CD4-positive, alpha-beta T cell treated with Interleukin-4 for 4 hours (primary cell): ENCODE measurements at regions not wholly inside any gene's neighbourhood (a gene's known extent, or its start where the extent isn't known, plus 50 kb on each side); places are given as distances from the start of the nearest gene placed in this dataset.
"Not testable (repeated sequence)": the region's sequence is repeated elsewhere in the genome, so short reads cannot be mapped to it uniquely, and the experiment has no call there.

Experiments used
- DNase-seq: peaks from one replicate; pipeline ENCODE4 v3.0.0-alpha.2; 2020

DNA sequence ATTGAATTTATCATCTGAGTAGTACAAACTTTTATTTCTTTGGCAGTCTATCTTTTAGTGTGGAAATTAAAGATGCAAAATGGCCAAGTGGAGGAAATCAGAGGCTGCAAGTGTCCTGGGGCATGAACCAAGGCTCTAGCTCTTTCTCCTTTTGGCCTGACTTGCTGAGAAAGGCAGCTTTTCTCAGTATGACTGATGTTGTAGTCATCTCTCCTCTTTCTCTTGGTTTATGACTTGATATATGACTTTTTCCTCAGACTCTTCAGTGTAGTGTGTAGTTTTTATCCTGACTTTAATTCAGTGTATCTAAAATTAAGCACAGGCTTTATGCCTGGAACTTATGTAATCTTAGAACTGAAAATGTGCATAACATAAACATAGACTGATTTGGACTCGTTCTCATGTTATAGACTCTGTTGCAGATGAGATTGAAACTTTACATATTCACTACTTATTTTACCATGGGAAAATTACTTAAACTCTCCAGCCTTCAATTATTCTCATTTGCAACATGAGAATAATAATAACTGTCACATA, 65.7 kb downstream of the SLITRK5 start:
- no peak for DNase-seq

- no peak for DNase-seq
Measured at GRCh38 chr13:87754097-87754496, 82.9 kb downstream of the SLITRK5 start.

GRCh38 chr13:87769445-87769844, 98.3 kb downstream of the SLITRK5 start:
- DNase-seq: no peak

DNA sequence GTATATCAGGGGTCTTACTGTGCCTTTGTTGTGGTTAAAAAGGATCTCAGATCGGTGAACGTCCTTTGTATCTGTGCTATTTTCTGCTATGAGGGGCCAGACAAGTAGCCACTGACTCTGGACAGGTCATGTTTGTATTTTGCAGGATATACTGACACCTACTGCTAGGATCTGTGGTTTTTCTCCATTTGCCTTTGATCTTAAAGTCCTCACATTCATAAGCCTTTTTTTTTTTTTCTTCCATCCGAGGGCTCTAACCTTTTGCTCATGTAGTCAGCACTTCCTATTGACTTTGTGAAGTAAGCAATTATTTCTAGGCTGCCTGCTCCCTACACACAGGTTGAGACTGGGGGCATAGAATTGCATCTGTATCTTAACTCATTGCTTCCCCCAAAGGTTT, 106.2 kb downstream of the SLITRK5 start:
- DNase-seq: no peak

- no peak for DNase-seq
Measured at GRCh38 chr13:87778128-87778527, 107.0 kb downstream of the SLITRK5 start.

DNA sequence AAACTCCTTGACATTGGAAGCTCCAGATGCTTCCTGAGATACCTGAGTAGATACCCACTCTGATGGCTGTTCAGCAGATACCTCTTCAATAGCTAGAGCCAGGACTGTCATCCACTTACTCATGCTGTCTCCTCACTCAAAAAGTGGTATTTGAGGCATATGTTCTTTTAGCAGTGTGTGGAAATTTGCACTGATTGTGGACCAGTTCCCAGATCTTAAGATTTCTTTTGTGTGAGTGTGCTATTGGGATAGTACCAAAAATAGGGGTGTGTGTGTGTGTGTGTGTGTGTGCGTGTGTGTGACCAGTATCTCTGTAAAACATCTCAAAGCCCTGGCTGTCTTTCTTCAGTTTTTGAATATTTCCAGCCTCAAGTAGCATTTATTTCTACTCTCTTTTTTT, 108.3 kb downstream of the SLITRK5 start:
- no peak for DNase-seq

GRCh38 chr13:87783366-87783765, 112.2 kb downstream of the SLITRK5 start:
- no peak for DNase-seq

DNA sequence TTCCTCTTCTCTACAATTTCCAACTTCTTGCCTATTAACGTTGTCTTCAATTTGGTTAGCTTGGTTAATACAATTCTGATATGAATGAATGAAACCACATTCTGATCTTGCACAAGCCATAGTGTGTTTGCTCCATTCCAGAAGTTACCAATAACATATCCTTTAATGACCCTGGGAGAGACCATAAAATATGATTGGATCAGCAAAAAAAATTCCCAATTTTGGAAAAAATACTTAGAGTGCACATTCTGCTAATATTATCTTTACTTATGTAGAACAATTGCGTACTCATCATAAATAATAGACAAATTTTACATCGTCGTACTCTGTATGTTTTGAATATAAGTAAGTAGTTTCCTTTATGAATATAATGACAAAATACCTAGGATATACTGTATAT, 117.2 kb downstream of the SLITRK5 start:
- DNase-seq: no peak

DNA sequence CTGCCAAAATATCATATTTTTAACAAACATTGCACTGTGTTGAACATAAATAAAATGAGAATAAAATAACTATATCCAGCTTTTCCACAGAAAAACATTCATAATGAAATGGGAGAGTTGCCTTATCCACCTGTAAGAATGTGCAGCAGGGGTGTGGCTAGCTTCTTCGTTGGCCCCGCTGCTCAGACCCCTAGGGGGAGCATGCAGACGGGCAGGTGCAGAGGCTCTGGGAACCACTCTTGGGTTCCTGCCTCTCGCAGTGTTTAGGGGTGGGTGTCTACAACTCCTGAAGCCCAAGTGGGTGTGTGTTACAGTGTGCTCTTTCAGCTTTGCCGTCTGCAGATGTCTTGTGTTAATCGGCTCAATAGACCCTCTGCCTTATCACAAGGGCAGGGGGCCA, 121.7 kb downstream of the SLITRK5 start:
- no peak for DNase-seq

- no peak for DNase-seq
Measured at GRCh38 chr13:87798536-87798935, 127.4 kb downstream of the SLITRK5 start.

GRCh38 chr13:87810391-87810801, 139.2 kb downstream of the SLITRK5 start:
- no peak for DNase-seq

DNA sequence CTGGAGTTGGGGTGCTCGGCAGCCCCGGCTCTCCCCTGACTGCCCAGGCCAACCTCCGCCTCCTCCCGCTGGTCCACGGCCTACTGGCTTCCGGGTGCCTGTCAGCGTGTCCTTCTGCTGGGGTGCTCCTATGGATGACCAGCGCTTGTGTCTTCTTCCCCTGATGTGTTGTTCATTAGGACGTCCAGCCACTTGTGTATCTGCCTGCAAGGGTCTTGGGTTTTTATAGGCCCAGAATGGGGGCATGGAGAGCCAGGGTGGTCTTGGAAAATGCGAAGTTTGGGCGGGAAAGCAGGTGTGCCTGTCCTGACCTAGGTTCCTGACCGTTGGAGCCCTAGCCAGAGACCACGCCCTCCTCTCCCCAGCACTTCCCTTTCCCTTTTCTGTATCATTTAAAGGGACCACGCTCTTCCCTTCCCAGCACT, 139.8 kb downstream of the SLITRK5 start:
- no peak for DNase-seq

DNA sequence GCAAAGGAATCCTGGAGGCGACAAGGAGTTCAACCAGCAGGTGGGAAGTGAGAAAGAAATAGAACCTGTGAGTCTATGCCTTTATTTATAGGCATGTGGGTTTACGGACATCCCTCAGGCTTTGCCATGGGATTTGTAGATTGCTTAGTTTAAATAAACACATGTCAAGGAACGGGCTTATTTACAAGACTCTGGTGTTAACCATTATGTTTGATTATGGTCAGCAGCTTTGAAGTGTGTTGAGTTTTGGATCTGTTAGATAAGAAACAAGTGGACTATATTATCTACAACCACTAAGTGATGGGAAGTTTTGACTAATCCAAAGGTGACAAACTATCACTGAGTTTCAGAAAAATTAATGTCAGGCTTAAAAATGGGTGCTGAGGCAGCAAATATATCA, 143.2 kb downstream of the SLITRK5 start:
- no peak for DNase-seq

GRCh38 chr13:87820241-87820640, 149.1 kb downstream of the SLITRK5 start:
- no peak for DNase-seq

DNA sequence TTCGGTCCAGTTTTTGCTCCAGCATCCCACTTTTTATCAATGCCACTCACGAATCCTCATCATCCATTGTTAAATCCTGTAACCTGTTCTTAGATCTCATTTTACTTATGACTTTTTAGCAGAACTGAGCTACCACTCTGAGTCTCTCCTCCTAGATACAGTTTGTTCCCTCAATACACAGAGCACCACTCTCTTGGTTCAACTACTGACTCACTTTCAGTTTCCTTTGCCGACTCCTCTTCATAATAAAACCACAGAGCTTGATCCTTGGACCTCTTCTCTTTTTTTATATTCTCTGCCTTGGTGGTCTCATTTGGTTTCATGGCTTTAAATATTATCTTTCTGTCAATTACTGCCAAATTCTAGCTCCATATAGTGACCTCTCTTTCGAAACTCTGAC, 150.3 kb downstream of the SLITRK5 start:
- DNase-seq: no peak

- not testable (repeated sequence) for DNase-seq
Measured at GRCh38 chr13:87826301-87826700, 155.1 kb downstream of the SLITRK5 start.

DNA sequence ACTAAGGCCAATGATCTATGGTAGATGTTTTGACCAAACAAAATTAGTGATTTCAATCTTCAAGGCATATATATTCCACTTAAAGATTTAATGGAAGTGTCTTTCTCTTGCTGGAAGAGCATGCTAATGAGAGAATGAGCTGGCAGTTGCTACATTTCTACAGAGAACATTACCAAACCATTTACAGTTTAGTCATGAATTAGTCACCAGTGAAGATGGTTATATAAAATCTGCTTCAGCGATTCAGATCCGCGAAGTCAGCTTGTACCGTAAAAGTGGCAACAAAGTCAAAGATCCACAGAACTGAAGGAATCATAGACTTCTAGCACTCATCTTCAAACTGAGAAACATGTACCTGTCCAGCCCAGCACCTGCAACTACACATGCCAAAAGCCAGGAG, 156.3 kb downstream of the SLITRK5 start:
- DNase-seq: no peak

- no peak for DNase-seq
Measured at GRCh38 chr13:87837522-87837921, 166.4 kb downstream of the SLITRK5 start.

DNA sequence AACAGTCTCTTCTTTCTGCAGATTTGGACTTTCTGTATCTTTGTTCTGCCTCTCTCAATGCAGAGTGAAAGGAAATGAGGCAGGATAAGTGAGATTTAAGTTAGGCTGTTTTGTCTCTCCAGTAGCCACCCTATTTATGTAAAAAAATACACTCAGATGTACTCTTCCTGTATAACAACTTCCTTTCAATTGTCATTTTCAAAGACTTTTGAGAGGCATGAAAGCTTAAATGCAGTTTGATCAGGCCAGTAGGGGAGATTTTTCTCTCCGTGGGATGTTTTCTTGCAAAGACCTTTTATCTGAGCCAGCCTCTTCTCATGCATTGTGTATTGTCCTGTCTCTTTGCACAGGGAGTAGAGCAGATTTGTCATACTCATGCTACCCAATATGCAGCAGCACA, 166.8 kb downstream of the SLITRK5 start:
- DNase-seq: no peak

DNA sequence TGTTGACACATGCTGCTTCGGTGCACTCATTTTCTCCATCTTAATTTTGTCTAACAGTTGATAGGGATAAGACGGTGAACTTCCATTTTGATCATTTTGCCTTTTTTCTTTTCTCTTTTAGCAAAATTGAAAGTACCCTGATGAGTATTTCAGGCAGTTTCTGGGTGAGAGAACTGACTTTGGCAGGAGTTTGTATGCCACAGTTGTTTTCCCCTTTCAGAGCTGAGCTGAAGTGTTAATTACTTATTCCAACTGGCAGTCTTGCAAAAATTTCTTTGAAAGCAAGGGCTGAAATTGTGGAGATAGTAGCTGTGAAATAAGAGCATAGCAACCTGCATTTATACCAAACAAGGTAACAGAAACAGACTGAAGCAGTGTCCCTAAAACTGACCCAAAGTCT, 180.2 kb downstream of the SLITRK5 start:
- DNase-seq: no peak

DNA sequence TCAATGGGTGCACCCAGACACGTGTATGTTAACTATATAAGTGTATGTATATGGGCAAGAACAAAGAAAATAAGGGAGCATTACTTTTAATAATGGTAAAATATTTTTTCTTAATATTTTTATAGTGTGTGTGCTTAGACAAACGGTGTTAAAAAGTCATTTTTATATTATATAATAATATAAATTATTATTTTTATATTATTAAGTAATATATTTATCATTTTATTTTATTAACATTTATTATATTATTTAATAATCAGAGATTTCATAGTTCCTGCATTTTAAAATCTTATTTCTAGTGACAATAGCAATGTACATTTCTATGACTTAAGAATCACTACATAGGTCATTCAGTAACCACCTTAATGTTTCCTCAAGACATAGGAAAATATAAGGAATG, 184.4 kb downstream of the SLITRK5 start:
- no peak for DNase-seq

GRCh38 chr13:87859261-87859660, 188.1 kb downstream of the SLITRK5 start:
- DNase-seq: no peak

DNA sequence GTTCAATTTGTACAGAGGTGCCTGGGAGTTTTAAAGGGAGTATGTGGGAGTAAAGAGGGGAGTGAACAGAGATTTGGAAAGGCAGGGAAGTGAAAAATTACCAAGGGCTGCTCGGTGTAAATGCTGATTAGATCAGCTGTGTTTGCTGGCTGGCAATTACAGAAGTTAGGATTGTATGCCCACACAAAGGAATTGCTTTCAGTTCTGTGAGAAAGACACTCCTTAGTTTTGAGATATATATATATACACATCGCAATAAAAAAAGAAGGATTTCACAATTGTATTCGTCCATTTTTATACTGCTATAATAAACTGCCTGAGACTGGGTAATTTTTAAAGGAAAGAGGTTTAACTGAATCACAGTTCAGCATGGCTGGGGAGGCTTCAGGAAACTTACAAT, 196.3 kb downstream of the SLITRK5 start:
- DNase-seq: no peak

DNA sequence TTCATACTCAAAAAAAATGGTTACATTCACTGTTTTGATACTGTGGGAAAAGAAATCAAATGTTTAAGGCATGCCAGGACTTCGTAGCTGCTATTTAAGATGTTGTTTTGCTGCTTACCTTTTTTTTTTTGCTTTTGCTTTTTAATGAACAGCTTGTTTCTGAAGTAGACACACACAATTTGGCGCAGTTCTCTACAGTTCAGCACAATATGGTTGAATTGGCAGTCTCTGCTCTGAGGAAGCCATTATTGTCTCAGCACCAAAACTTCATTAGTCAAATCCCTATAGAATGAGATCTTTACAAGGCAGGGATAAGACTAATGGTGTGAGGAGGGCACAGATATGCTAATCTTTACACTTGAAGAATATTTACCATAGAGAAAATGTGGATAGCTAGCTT, 197.6 kb downstream of the SLITRK5 start:
- no peak for DNase-seq

DNA sequence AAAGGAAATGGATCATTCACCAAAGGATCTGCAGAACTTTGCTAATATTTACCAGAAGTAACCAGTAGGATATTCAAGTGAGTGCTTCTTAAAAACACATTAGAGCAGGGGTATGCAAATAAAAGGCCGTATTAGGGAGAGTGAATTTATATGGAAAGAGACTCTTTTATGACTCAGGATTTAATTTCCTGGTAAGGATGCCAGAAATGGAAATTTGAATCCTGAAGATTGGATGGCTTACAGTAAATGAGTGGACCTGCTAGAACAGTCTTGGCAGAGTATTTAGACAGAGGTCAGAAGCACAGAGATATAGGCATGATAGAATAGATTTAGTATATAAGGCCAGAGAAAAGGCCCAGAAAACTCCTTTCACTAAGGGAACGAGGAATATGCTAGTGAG, 201.6 kb downstream of the SLITRK5 start:
- no peak for DNase-seq

GRCh38 chr13:87877477-87877876, 206.3 kb downstream of the SLITRK5 start:
- no peak for DNase-seq
